IPS DF 4.7 (cell line): ENCODE measurements at regions not wholly inside any gene's neighbourhood (a gene's known extent, or its start where the extent isn't known, plus 50 kb on each side); places are given as distances from the start of the nearest gene placed in this dataset.

Experiments used
- DNase-seq: peaks from one replicate; pipeline ENCODE4 v3.0.0-alpha.2; 2013; ENCODE audit warnings: low spot score; ENCODE audit errors: extremely low read depth

DNA sequence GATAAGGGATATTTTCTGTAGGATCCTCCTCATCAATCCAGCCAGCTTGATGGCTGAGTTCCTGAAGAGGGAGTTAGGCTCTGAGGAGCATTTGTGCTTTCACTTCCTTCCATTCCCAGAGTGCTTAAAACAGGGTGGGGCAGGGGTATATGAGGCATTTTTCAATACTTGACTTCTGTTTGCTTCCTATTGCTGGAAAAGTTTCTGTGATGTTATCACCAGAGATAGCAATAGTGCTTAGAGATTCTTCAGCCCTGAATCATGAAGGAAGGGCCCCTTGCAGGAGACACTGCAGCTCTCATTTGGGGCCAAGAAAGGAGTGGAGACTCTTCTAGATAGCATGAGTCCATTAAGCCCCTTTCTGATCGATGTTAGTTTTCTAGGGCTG is 166.7 kb upstream of the RPS6KA3 start:
- no peak for DNase-seq

DNA sequence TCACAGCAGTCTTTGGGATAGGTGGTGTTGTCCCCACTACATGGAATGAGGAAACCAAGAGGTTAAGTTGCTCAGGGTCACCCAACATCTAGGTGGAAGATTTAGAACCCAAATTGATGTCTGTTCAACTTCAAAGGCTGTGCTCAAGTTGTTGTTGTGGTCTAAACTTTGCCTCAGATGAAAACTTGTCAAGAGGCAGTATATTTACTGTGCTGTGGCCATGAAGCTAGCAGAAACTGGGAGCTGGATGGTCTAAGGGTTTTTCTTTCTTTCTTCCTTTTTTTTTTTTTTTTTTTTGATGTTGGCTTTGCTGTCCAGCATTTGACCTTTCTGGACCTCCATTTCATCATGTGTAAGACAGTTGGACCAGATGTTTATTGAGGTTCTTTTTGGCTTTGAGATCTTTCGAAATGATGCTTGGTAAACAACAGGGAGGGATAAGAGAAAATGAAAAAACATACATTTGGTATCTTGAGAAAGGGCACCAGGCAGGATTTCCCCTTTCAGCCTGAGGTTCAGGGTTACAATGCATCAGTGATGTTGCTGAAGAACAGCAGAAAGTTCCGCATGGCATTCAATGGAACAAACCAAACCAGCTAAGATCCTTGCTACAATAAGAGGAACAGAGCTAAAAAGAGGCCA is 166.2 kb upstream of the RPS6KA3 start:
- no peak for DNase-seq

DNA sequence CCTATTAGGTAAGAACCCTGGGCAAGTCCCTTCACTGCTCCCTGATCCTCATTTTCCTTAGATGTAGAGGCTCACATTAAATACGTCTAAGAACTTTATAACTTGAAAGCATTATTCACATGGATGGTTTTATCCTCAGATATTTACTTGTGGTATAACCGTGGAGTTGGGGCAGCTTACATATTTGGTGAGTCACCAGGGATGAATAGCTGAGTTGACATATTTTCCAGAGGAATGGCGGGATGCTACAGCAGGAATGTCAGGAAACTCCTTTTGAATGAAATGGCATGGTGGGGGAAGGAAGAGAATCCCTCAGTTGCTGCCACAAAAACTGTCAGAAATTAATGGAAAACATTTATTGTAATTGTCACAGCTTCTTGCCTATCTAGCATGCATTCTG is 165.3 kb upstream of the RPS6KA3 start:
- no peak for DNase-seq

DNA sequence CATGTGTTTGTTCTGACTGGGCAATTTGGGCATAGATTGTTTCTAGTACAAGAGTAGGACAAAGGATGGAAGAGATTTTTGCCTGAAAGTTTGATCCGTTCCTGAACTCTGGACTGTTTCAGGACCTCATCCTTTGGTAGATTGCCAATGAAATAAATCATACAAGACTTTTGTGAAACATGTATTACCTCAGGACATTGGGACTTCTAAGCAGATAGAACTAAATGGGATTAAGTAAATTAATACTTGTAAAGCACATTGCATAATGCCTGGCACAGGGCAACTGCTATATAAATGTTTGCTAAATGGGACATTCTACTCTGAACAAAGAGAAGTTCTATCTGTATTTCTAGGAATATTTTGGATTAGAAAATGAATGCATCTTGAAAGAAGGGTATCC is 164.8 kb upstream of the RPS6KA3 start:
- DNase-seq = no peak

DNA sequence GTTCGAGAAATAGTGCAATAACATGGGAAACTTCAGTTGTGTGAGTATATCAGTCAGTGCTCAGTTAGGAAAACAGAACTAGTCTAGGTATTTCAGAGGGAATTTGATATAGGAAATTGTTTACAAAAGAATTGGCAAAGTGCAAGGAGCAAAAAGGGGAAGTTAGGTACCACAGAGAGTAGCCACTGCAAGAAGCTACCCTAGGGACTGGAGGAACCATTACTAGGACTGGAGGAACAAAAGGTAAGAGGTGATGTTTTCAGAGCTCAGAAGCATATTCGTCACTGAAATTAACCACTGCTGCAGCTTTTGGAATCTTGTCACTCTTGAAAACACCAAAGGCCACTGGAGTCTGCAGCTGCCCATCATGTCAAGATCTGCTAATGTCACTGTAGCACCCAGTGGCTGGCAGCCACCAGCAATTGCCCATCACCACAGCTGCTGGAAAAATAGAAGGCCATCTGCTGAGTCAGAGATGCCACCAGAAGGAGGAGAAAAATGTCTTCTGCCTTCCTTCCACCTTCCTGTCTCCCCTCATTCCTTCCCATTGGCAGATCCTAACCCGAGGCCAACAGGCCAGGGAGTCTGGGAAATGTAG is 160.6 kb upstream of the RPS6KA3 start:
- DNase-seq = no peak

DNA sequence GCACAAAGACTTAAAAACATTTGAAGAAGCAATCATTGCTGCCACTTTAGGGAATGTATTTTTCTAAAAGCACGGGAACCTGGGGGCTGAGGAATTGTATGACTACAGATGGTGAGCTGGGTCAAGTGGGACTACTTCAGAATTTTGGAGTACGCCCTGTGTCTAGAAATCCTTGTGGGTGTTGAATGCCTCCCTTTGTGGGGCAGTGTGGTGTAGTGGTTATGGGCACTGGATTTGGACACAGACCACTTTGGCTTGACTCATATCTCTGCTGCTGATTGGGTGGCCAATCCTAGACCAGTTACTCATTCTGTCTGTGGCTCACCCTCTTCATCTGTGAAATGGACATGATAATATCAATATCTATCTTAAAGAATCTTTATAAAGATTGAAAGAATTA is 155.0 kb upstream of the RPS6KA3 start:
- DNase-seq = no peak

DNA sequence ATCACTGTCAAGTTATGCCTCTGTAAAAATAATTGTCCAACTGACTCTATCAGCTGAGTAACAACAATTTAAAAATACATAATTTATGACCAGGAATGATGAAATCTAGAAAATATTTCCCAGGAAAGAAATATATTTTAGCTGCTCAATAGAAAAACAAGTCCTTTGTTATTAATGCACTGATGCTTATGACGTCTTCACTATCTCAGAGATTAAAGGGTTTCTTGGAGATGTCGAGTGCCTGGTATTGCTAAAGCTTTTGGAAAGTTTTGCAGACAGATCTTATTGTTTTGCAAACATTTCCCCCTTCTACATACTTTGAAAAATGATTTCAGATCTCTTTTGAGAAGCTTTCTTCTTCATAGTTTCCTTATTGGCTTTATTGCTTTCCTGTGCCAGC is 154.6 kb upstream of the RPS6KA3 start:
- DNase-seq = no peak

DNA sequence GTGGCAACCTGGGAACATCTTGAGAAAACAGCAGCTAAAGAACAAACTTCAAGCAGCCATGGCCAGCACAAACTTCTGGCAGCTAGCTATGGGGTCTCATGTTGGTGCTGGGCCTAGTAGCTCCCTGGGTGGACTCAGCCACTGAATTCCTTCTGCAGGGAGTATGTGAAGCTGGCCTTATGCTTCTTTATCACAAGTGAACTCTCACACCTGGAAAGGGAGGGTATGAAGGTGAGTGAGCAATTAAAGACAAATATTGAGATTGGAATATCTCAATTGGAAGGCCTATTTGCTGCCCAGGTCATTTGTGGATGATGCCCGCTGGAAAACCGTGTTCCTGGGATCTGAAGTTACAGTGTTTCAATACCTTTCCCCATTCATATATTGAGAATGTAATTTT is 153.3 kb upstream of the RPS6KA3 start:
- no peak for DNase-seq

DNA sequence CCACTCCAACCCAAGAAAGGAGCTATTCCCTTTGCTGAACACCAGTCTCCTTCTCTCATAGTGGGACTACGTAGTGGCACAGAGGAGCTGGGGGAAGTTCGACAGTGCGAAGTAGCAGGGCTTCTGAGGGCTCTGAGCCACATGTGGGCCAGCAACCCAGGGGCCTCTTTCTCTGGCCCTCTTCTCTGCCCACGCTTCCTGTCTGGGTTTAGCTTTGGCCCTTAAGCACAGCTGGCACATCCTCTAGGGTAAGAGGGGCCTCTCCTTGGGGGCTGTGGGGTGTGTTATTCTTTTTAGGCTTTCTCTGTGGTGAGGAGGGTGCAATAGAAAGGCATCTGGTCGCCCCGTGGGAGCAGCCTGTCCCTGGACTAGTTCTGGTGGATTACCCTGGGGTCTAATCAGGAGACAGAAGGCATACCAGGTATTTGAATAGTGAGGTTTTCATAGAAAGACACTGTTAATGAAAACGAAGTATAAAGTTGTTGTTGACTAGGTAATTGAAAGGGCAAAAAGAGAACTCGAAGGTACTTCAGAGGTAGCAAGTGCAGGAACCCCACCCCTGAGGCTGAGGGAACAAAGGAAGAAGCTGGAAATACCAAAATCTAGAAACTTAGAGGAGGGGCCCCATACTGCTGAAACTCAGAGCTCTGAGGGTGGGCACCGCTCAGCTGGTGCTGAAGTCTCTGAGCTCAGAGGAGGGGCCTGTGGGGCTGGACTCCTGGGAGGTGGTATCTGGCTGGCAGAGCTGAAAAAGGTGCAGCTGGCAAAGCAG is 151.9 kb upstream of the RPS6KA3 start:
- no peak for DNase-seq

DNA sequence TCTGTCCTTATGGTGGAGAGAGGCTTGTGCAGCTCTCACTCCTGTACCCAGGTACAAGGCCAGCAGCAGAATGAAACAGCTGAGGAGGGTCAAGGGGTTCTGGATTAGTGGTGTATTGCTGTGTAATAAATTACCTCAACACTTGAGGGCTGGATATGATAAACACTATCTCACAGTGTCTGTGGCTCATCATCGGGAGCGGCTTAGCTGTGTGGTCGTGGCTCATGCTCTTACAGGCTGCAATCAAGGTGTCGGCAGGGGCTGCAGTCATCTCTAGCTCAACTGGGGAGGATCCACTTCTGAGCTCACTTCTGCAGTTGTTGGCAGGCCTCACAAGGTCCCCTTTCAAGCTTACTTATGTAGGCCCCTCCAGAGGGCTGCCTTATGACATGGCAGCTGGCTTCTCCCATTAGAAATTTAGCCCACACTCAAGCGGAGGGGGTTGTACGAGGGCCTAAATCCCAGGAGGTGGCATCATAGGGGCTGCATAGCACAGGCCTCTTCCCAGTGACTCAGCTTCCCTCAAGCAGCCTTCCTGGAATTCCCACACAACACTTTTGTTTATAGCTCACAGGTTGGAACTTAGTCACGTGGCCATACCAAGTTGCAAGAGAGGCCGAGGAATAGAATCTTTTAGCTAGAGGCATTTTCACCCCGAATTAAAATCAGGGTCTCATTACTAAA is 148.2 kb upstream of the RPS6KA3 start:
- DNase-seq = no peak

DNA sequence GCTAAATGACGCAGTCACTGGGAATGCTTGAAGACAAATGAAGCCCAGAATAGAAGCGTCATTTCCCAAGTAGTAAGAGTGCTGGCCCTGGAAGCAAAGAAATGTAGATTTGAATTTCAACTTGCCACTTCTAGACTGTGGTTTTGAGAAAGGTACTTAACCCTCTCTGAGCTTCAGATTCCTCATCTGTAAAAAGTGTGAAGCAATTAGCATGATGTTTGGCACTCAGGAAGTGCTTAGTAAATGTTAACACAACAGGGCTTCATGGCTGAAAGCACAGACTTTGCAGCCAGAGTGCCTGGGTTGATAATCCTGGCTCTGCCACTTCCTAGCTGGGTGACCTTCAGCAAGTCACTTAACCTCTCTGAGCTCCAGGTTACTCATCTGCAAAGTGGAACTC is 147.4 kb upstream of the RPS6KA3 start:
- DNase-seq = no peak

DNA sequence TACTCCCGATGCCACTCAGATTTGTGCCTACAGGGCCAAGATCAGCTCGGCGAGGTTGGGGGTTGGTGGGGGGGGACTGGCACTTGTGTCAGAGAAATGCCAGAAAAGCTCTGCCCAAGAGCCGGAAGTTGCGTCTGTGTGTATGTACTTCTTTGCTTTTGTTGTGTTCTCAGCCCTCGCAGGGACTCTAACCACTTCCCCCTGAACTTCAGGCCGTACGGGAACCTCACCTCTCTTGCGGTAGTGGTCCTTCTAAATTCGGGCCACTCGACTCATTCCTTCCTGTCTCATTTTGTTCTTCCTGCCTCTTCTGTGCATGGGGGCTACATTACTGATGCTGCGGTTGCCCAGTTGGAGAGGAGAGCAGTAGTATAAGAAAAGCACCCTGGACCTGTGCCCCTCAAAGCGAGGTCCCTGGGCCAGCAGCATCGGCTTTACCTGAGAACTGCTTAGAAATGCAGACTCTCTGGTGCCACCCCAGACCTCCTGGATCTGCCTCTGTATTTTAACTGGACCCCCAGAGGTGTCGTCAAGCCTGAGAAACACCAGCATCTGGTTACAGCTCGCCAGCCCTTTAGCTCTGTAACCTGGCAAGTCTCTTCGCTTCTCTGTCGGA is 146.3 kb upstream of the RPS6KA3 start:
- no peak for DNase-seq

DNA sequence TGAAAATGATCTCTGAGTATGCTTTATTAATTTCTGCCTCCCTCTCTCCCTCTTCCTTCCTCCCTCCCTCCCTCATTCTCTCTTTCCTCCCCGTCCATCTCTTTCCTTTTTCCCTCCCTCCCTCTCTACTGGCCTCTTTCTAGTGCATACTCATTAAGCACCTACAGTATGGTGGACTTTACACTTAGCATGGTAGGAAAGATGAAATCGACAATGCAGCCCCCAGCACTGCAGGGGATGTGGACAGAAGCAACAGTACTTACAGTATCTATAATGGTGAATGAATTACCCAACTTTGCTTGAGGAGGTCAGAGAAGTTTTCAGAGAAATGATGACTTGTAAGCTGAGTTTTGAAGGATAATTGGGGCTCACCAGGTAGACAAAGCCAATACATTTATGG is 143.8 kb upstream of the RPS6KA3 start:
- DNase-seq = no peak

DNA sequence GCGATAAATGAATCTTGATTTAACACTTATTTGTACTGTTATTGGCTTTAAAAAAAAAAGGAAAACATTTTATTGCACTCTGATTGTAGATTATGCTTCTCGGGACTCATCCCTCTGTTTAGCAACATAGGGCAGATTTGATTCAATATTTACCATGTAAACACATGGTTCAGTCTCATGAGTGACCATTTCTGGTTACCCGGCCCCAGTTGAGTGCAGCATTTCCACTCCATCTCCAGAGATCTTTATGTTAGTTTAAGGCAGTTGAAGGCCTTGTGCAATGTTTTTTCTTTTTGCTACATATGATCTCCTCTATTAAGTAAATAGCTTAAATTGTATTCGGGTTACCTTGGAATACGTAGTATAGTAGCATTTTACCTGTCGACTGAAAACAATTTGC is 143.3 kb upstream of the RPS6KA3 start:
- DNase-seq = no peak

DNA sequence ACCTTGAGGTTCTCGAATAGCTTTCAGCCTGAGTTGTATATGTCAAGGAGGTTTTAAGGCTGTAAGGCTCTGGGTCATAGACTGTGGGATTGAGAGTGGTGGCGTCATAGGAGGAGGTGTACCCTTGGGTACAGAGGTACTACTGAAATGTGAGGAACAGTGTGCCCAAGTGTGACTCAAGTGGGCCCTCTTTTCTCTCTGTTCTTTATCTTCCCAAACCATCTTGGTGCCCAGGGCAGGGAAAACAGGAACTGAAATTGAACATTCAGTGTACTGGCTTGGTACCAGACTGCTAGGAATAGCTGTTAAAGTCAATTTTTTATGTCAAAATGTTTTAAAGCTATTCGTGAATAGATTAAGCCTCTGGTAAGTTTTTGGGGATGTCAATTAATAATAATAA is 136.2 kb upstream of the RPS6KA3 start:
- DNase-seq = no peak

DNA sequence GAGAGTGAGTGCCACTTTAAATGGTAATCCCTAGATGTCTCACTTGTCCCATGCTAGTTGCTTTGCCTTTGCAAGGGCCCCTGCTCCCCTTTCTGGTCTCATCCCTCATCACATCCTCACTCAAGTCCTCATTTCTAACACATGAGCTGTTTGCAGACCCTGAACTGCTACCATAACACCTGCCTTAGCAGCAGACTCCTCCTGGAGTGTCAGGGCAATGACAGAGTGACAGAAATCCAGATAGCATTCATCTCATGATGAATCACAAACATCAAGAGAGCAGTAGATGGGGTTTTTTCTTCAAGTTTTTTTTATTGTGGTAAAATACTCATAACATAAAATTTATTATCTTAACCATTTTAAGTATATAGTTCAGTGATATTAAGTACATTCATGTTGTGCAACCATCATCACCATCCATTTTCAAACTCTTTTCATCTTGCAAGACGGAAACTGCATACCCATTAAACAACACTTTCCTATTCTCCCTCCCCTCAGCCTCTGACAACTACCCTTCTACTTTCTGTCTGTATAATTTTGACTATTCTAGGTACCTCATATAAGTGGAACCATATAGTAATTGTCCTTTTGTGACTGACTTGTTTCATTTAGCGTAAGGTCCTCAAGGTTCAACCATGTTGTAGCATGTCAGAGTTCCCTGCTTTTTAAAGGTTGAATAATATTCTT is 133.2 kb upstream of the RPS6KA3 start:
- no peak for DNase-seq

DNA sequence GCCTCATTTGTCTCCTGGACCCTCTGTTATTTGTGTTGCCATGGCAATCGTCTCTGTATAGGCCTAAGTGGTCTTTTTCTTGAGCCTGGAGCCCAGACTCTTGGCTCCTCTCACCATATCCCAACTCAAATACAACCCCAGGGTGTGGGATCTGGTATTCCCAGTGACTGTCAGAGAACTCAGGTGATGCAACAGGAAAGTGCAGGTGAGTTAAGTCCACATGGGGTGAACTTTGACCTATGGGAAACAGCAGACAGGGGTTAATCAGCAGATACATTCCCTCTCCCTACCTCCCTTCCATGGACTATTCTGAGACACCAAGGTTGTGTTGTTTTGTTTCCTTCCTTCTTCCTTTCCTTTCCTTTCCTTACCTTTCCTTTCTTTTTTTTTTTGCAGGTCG is 130.9 kb upstream of the RPS6KA3 start:
- no peak for DNase-seq

DNA sequence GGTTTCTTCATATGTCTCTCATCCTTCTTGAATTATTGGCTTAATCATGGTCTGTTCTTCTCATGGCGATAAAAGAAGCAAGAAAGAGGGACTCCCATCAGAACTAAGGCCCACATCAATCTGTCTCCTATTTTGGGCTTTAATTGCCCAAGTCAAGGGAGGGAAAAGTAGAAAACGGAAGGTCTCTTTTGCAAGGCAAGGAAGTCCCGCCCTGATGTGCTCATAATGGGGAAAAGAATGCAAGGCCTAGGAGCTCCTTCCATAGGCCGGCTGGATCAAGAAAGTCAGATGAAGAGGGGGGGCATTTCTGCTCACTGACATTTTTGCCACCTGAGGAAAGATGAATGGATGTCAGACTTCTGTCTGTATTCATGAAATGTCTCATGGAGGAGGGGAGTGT is 127.7 kb upstream of the RPS6KA3 start:
- no peak for DNase-seq

DNA sequence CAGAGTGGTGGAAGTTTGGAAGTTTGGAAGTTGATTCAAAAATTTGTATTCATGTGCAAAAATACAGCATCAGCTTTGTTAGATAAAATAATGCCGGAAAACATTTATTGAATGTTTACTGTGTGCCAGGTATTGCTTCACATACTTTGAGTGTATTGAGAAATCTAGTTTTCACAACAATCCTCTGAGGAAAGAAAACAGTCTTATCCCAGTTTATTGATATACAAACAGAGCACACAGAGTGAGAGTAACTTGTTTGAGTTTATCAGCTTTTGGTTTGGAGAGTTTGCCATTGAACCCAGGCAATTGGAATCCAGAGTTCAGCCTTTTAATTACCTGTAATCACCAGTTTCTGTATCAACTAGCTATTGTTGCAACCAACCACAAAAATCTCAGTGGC is 127.2 kb upstream of the RPS6KA3 start:
- DNase-seq = no peak

DNA sequence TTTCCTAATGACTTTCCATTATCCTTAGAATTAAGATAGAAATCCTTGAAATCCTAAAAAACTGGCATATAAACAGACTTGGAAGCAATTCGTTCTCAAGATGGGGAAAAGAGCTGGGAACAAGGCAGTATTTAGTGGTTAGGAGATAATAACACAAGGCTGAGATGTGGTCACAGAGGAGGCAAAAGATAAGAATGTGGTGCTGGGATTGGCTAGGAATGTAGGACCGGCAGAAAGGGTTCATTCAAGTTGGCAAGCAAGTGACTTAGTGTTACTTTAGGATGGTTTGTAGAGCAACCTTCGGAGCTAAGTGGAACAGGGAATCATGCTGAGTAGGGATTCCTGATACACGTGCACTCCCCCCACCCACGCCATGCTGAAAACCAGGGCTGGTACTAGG is 121.9 kb upstream of the RPS6KA3 start:
- no peak for DNase-seq

DNA sequence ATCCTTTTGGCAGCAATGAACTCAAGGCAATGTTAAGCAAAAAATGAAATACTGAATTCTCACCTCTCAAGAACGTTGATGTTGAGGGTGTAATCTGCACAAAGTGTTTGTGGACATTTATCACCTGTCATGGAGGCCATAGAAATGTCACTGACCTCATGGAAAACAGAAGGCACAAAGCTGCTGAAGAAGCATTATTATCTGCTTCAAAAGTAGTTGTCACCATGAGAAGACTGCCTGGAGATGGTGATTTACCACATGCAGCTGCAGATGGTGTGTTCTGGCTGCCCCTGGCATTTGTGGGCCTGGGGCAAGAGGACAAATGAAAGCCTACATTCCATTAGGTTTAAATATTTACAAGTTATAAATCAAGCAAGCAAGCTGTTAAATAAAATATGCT is 116.8 kb upstream of the RPS6KA3 start:
- DNase-seq = no peak
